Caki2 (cell line): ENCODE measurements at regions not wholly inside any gene's neighbourhood (a gene's known extent, or its start where the extent isn't known, plus 50 kb on each side); places are given as distances from the start of the nearest gene placed in this dataset.

Experiments used
- DNase-seq: peaks from one replicate; pipeline ENCODE4 v3.0.0-alpha.2; 2015; ENCODE audit warnings: low read depth
- in situ Hi-C: cut with HindIII; loops from 2 replicates; pipeline ENCODE4 v1.10.0; 2016; ENCODE audit warnings: low sequenced_read_pairs, low pct_unique_long_range_greater_than_20kb, mixed read lengths

- in situ Hi-C loops: no loop called here
- no peak for DNase-seq
Observed at GRCh38 chr3:106882297-106882696, 494.9 kb upstream of the CCDC54 start.

GRCh38 chr3:106906074-106906473 is 471.2 kb upstream of the CCDC54 start:
- in situ Hi-C loops: no loop called here

GRCh38 chr3:106908181-106908938 is 468.9 kb upstream of the CCDC54 start:
- DNase-seq: no peak
- in situ Hi-C loops: no loop called here

More at GRCh38 chr3:106906074-106906473, 471.2 kb upstream of the CCDC54 start:
- no peak for DNase-seq

- no peak for DNase-seq
Observed at GRCh38 chr3:106913111-106913698, 464.0 kb upstream of the CCDC54 start.

GRCh38 chr3:106913966-106914365 is 463.3 kb upstream of the CCDC54 start:
- in situ Hi-C loops: no loop called here

More at GRCh38 chr3:106913111-106913698, 464.0 kb upstream of the CCDC54 start:
- in situ Hi-C loops: no loop called here

GRCh38 chr3:106920609-106921008 is 456.6 kb upstream of the CCDC54 start:
- in situ Hi-C loops: no loop called here
- DNase-seq: no peak

More at GRCh38 chr3:106913966-106914365, 463.3 kb upstream of the CCDC54 start:
- no peak for DNase-seq

- in situ Hi-C loops: no loop called here
- no peak for DNase-seq
Observed at GRCh38 chr3:106929081-106929480, 448.2 kb upstream of the CCDC54 start.

- in situ Hi-C loops: no loop called here
Observed at GRCh38 chr3:106930086-106930485, 447.2 kb upstream of the CCDC54 start.

GRCh38 chr3:106931904-106932303 is 445.3 kb upstream of the CCDC54 start:
- in situ Hi-C loops: no loop called here
- no peak for DNase-seq

More at GRCh38 chr3:106930086-106930485, 447.2 kb upstream of the CCDC54 start:
- no peak for DNase-seq

GRCh38 chr3:106936337-106936736 is 440.9 kb upstream of the CCDC54 start:
- in situ Hi-C loops: no loop called here
- no peak for DNase-seq

GRCh38 chr3:106942051-106942450 is 435.2 kb upstream of the CCDC54 start:
- no peak for DNase-seq
- in situ Hi-C loops: no loop called here

- no peak for DNase-seq
- in situ Hi-C loops: no loop called here
Observed at GRCh38 chr3:106943071-106943470, 434.2 kb upstream of the CCDC54 start.

- no peak for DNase-seq
- in situ Hi-C loops: no loop called here
Observed at GRCh38 chr3:106945435-106945834, 431.8 kb upstream of the CCDC54 start.

GRCh38 chr3:106946866-106947265 is 430.4 kb upstream of the CCDC54 start:
- DNase-seq: no peak
- in situ Hi-C loops: no loop called here

- no peak for DNase-seq
- in situ Hi-C loops: no loop called here
Observed at GRCh38 chr3:106957029-106957428, 420.2 kb upstream of the CCDC54 start.

GRCh38 chr3:106962993-106963392 is 414.2 kb upstream of the CCDC54 start:
- in situ Hi-C loops: no loop called here
- DNase-seq: no peak

- DNase-seq: peak; percentile 30
- in situ Hi-C loops: no loop called here
Observed at GRCh38 chr3:106963442-106963841, 413.8 kb upstream of the CCDC54 start.

GRCh38 chr3:106965307-106965706 is 411.9 kb upstream of the CCDC54 start:
- in situ Hi-C loops: no loop called here
- no peak for DNase-seq

- in situ Hi-C loops: no loop called here
- no peak for DNase-seq
Observed at GRCh38 chr3:106969596-106969995, 407.6 kb upstream of the CCDC54 start.

- DNase-seq: no peak
- in situ Hi-C loops: no loop called here
Observed at GRCh38 chr3:106981392-106981791, 395.8 kb upstream of the CCDC54 start.
